ENCODE measurements at regions not wholly inside any gene's neighbourhood (a gene's known extent, or its start where the extent isn't known, plus 50 kb on each side); places are given as distances from the start of the nearest gene placed in this dataset.

GRCh38 chr17:5819921-5820685 lies 235.8 kb upstream of the NLRP1 start:
- no peak for DNase-seq (ENCODE audit: low read depth)

GRCh38 chr17:5820721-5821456 lies 236.6 kb upstream of the NLRP1 start:
- no peak for DNase-seq (ENCODE audit: low read depth)

- no peak for DNase-seq (ENCODE audit: low read depth)
Observed at GRCh38 chr17:5821803-5822202, 237.5 kb upstream of the NLRP1 start.

GRCh38 chr17:5822281-5823060 lies 238.2 kb upstream of the NLRP1 start:
- DNase-seq (ENCODE audit: low read depth), result no peak

GRCh38 chr17:5823219-5823618 lies 238.9 kb upstream of the NLRP1 start:
- DNase-seq (ENCODE audit: low read depth), result no peak

GRCh38 chr17:5825717-5826330 lies 241.5 kb upstream of the NLRP1 start:
- DNase-seq (ENCODE audit: low read depth), result no peak

- no peak for DNase-seq (ENCODE audit: low read depth)
Observed at GRCh38 chr17:5826384-5826783, 242.1 kb upstream of the NLRP1 start.

GRCh38 chr17:5830921-5831320 lies 239.3 kb upstream of the WSCD1 start:
- DNase-seq (ENCODE audit: low read depth), result no peak

GRCh38 chr17:5832886-5833285 lies 237.3 kb upstream of the WSCD1 start:
- DNase-seq (ENCODE audit: low read depth), result no peak

GRCh38 chr17:5837055-5837491 lies 233.1 kb upstream of the WSCD1 start:
- no peak for DNase-seq (ENCODE audit: low read depth)

GRCh38 chr17:5838661-5839300 lies 231.4 kb upstream of the WSCD1 start:
- DNase-seq (ENCODE audit: low read depth), result no peak

GRCh38 chr17:5840811-5841446 lies 229.2 kb upstream of the WSCD1 start:
- DNase-seq (ENCODE audit: low read depth), result no peak

GRCh38 chr17:5841862-5842261 lies 228.3 kb upstream of the WSCD1 start:
- no peak for DNase-seq (ENCODE audit: low read depth)

- no peak for DNase-seq (ENCODE audit: low read depth)
Observed at GRCh38 chr17:5843366-5844026, 226.7 kb upstream of the WSCD1 start.

- no peak for DNase-seq (ENCODE audit: low read depth)
Observed at GRCh38 chr17:5846001-5846400, 224.2 kb upstream of the WSCD1 start.

- DNase-seq (ENCODE audit: low read depth), result no peak
Observed at GRCh38 chr17:5854871-5855554, 215.2 kb upstream of the WSCD1 start.

GRCh38 chr17:5861246-5861645 lies 208.9 kb upstream of the WSCD1 start:
- no peak for DNase-seq (ENCODE audit: low read depth)

- DNase-seq (ENCODE audit: low read depth), result no peak
Observed at GRCh38 chr17:5861854-5862253, 208.3 kb upstream of the WSCD1 start.

GRCh38 chr17:5862395-5862794 lies 207.8 kb upstream of the WSCD1 start:
- DNase-seq (ENCODE audit: low read depth), result no peak
